ENCODE measurements at regions not wholly inside any gene's neighbourhood (a gene's known extent, or its start where the extent isn't known, plus 50 kb on each side); places are given as distances from the start of the nearest gene placed in this dataset.

- ATAC-seq (ENCODE audit: low read depth) (no peak), DNase-seq (no peak)
- peaks cover 3% of the 10 kb centered on the region for H3K27me3 Mint-ChIP-seq
- POLR2A ChIA-PET = no interaction called here
- H3K4me1 Mint-ChIP-seq = no peaks in the 10 kb centered on the region
- H3K27ac Mint-ChIP-seq = no peak overlapping the region
- no peak overlapping the region for H3K4me3 Mint-ChIP-seq
- H3K36me3 Mint-ChIP-seq = no peaks in the 10 kb centered on the region
- no peaks in the 10 kb centered on the region for H3K9me3 Mint-ChIP-seq
Measured at GRCh38 chr16:74100395-74101326, 196.0 kb upstream of the PSMD7 start.

GRCh38 chr16:74099530-74099929, 197.1 kb upstream of the PSMD7 start:
- H3K4me3 Mint-ChIP-seq = no peak overlapping the region
- no peak for DNase-seq
- no peak overlapping the region for H3K27ac Mint-ChIP-seq
- H3K36me3 Mint-ChIP-seq = no peaks in the 10 kb centered on the region
- peaks cover 3% of the 10 kb centered on the region for H3K27me3 Mint-ChIP-seq
- no peaks in the 10 kb centered on the region for H3K9me3 Mint-ChIP-seq
- no peak for ATAC-seq (ENCODE audit: low read depth)
- POLR2A ChIA-PET = no interaction called here
- no peaks in the 10 kb centered on the region for H3K4me1 Mint-ChIP-seq

- H3K9me3 Mint-ChIP-seq = no peaks in the 10 kb centered on the region
- no peaks in the 10 kb centered on the region for H3K4me1 Mint-ChIP-seq
- ATAC-seq (ENCODE audit: low read depth) = no peak
- H3K4me3 Mint-ChIP-seq = no peak overlapping the region
- no peak overlapping the region for H3K27ac Mint-ChIP-seq
- no peaks in the 10 kb centered on the region for H3K27me3 Mint-ChIP-seq
- no peaks in the 10 kb centered on the region for H3K36me3 Mint-ChIP-seq
- DNase-seq = no peak
- POLR2A ChIA-PET = no interaction called here
Measured at GRCh38 chr16:74094962-74095361, 201.7 kb upstream of the PSMD7 start.

- H3K36me3 Mint-ChIP-seq = no peaks in the 10 kb centered on the region
Measured at GRCh38 chr16:74094514-74094913, 202.1 kb upstream of the PSMD7 start.

GRCh38 chr16:74092336-74092735, 204.3 kb upstream of the PSMD7 start:
- H3K27me3 Mint-ChIP-seq = peaks cover 2% of the 10 kb centered on the region
- H3K4me1 Mint-ChIP-seq = no peaks in the 10 kb centered on the region
- POLR2A ChIA-PET = no interaction called here
- no peaks in the 10 kb centered on the region for H3K36me3 Mint-ChIP-seq
- H3K9me3 Mint-ChIP-seq = no peaks in the 10 kb centered on the region
- H3K4me3 Mint-ChIP-seq = no peak overlapping the region
- no peak overlapping the region for H3K27ac Mint-ChIP-seq
- ATAC-seq (ENCODE audit: low read depth) (no peak), DNase-seq (no peak)

More at GRCh38 chr16:74094514-74094913, 202.1 kb upstream of the PSMD7 start:
- Mint-ChIP-seq H3K27me3 (no peaks in the 10 kb centered on the region), H3K4me1 (no peaks in the 10 kb centered on the region), H3K27ac (no peak overlapping the region), H3K4me3 (no peak overlapping the region), H3K9me3 (no peaks in the 10 kb centered on the region)
- ATAC-seq (ENCODE audit: low read depth) (no peak), DNase-seq (no peak)
- POLR2A ChIA-PET = no interaction called here

- Mint-ChIP-seq H3K4me1 (no peaks in the 10 kb centered on the region), H3K27me3 (peaks cover 2% of the 10 kb centered on the region), H3K36me3 (no peaks in the 10 kb centered on the region), H3K9me3 (no peaks in the 10 kb centered on the region), H3K4me3 (no peak overlapping the region), H3K27ac (no peak overlapping the region)
- no peak for ATAC-seq (ENCODE audit: low read depth)
- POLR2A ChIA-PET = no interaction called here
- no peak for DNase-seq
Measured at GRCh38 chr16:74090871-74091270, 205.7 kb upstream of the PSMD7 start.

- Mint-ChIP-seq H3K4me1 (no peaks in the 10 kb centered on the region), H3K36me3 (no peaks in the 10 kb centered on the region), H3K9me3 (peaks cover 1% of the 10 kb centered on the region), H3K27me3 (peaks cover 2% of the 10 kb centered on the region), H3K27ac (no peak overlapping the region), H3K4me3 (no peak overlapping the region)
- DNase-seq (no peak), ATAC-seq (ENCODE audit: low read depth) (no peak)
- POLR2A ChIA-PET = no interaction called here
Measured at GRCh38 chr16:74083541-74083940, 213.1 kb upstream of the PSMD7 start.

- ATAC-seq (ENCODE audit: low read depth) (no peak), DNase-seq (no peak)
- POLR2A ChIA-PET = no interaction called here
- Mint-ChIP-seq H3K4me3 (no peak overlapping the region), H3K36me3 (peaks cover 1% of the 10 kb centered on the region), H3K27me3 (no peaks in the 10 kb centered on the region), H3K27ac (no peak overlapping the region), H3K9me3 (peaks cover 7% of the 10 kb centered on the region), H3K4me1 (no peaks in the 10 kb centered on the region)
Measured at GRCh38 chr16:74080311-74080710, 216.3 kb upstream of the PSMD7 start.

GRCh38 chr16:74079232-74079586, 217.4 kb upstream of the PSMD7 start:
- Mint-ChIP-seq H3K9me3 (peaks cover 8% of the 10 kb centered on the region), H3K27me3 (no peaks in the 10 kb centered on the region), H3K4me1 (no peaks in the 10 kb centered on the region), H3K36me3 (peaks cover 1% of the 10 kb centered on the region), H3K4me3 (no peak overlapping the region), H3K27ac (no peak overlapping the region)
- POLR2A ChIA-PET = no interaction called here
- ATAC-seq (ENCODE audit: low read depth) = no peak
- DNase-seq = no peak

GRCh38 chr16:74078511-74079231, 217.9 kb upstream of the PSMD7 start:
- POLR2A ChIA-PET = no interaction called here
- no peak for DNase-seq
- ATAC-seq (ENCODE audit: low read depth) = no peak
- peaks cover 1% of the 10 kb centered on the region for H3K36me3 Mint-ChIP-seq
- H3K4me1 Mint-ChIP-seq = no peaks in the 10 kb centered on the region
- H3K9me3 Mint-ChIP-seq = peaks cover 9% of the 10 kb centered on the region
- no peaks in the 10 kb centered on the region for H3K27me3 Mint-ChIP-seq
- no peak overlapping the region for H3K27ac Mint-ChIP-seq
- H3K4me3 Mint-ChIP-seq = no peak overlapping the region

- peaks cover 1% of the 10 kb centered on the region for H3K36me3 Mint-ChIP-seq
- H3K4me3 Mint-ChIP-seq = no peak overlapping the region
- POLR2A ChIA-PET = no interaction called here
- H3K27me3 Mint-ChIP-seq = no peaks in the 10 kb centered on the region
- DNase-seq = no peak
- H3K9me3 Mint-ChIP-seq = peaks cover 8% of the 10 kb centered on the region
- ATAC-seq (ENCODE audit: low read depth) = no peak
- no peak overlapping the region for H3K27ac Mint-ChIP-seq
- H3K4me1 Mint-ChIP-seq = no peaks in the 10 kb centered on the region
Measured at GRCh38 chr16:74076568-74076967, 220.0 kb upstream of the PSMD7 start.

- H3K4me3 Mint-ChIP-seq = no peak overlapping the region
- peaks cover 8% of the 10 kb centered on the region for H3K9me3 Mint-ChIP-seq
- peaks cover 1% of the 10 kb centered on the region for H3K36me3 Mint-ChIP-seq
- no peaks in the 10 kb centered on the region for H3K27me3 Mint-ChIP-seq
- no peak for DNase-seq
- H3K27ac Mint-ChIP-seq = no peak overlapping the region
- POLR2A ChIA-PET = no interaction called here
- no peaks in the 10 kb centered on the region for H3K4me1 Mint-ChIP-seq
- no peak for ATAC-seq (ENCODE audit: low read depth)
Measured at GRCh38 chr16:74075393-74075792, 221.2 kb upstream of the PSMD7 start.

GRCh38 chr16:74073456-74073855, 223.2 kb upstream of the PSMD7 start:
- DNase-seq (no peak), ATAC-seq (ENCODE audit: low read depth) (no peak)
- no peak overlapping the region for H3K27ac Mint-ChIP-seq
- H3K27me3 Mint-ChIP-seq = no peaks in the 10 kb centered on the region
- POLR2A ChIA-PET = no interaction called here
- peaks cover 1% of the 10 kb centered on the region for H3K36me3 Mint-ChIP-seq
- H3K4me1 Mint-ChIP-seq = no peaks in the 10 kb centered on the region
- H3K4me3 Mint-ChIP-seq = no peak overlapping the region
- peaks cover 8% of the 10 kb centered on the region for H3K9me3 Mint-ChIP-seq

- no peaks in the 10 kb centered on the region for H3K4me1 Mint-ChIP-seq
- H3K27ac Mint-ChIP-seq = no peak overlapping the region
- H3K27me3 Mint-ChIP-seq = no peaks in the 10 kb centered on the region
- ATAC-seq (ENCODE audit: low read depth) (no peak), DNase-seq (no peak)
- H3K9me3 Mint-ChIP-seq = peaks cover 8% of the 10 kb centered on the region
- peaks cover 1% of the 10 kb centered on the region for H3K36me3 Mint-ChIP-seq
- POLR2A ChIA-PET = no interaction called here
- no peak overlapping the region for H3K4me3 Mint-ChIP-seq
Measured at GRCh38 chr16:74071996-74072535, 224.5 kb upstream of the PSMD7 start.

All from activated naive CD8-positive, alpha-beta T cell treated with anti-CD3 and anti-CD28 coated beads, Interleukin-2, amount 10 ng/mL, durations not matched to agents 7 days and 5 days (primary cell).